Natural killer cell (primary cell): ENCODE measurements at regions not wholly inside any gene's neighbourhood (a gene's known extent, or its start where the extent isn't known, plus 50 kb on each side); places are given as distances from the start of the nearest gene placed in this dataset.

ENCODE experiments used
- ATAC-seq, 3 donors: fragments of 150-1000 bp in 2 of 3; fragments of 200-7000 bp in 1 of 3; cut with Tn5 transposase; 1 replicate in 1 of 3; 2 replicates in 2 of 3; pipeline ENCODE4 v1.10.0; 2021; ENCODE audit warnings: mild to moderate bottlenecking in 2 of 3, moderate library complexity in 2 of 3
- DNase-seq, 2 donors: peaks; one replicate each; pipeline versions ENCODE4 v3.0.0 to v3.0.0-alpha.2; 2013 to 2021; ENCODE audit warnings: mixed read lengths in 1 of 2
- H3K27ac ChIP-seq: one replicate; pipeline ENCODE4 v1.5.1; 2013; ENCODE audit warnings: mild to moderate bottlenecking, low read length
- H3K27me3 ChIP-seq: one replicate; pipeline ENCODE4 v1.6.1; 2013; ENCODE audit warnings: low read length; ENCODE audit not compliant: control insufficient read depth, insufficient read depth
- H3K36me3 ChIP-seq: one replicate; pipeline ENCODE4 v1.6.1; 2013; ENCODE audit warnings: low read length; ENCODE audit not compliant: control insufficient read depth, insufficient read depth
- H3K4me1 ChIP-seq: one replicate; pipeline ENCODE4 v1.6.1; 2013; ENCODE audit warnings: low read length; ENCODE audit not compliant: control insufficient read depth, insufficient read depth
- H3K4me3 ChIP-seq: one replicate; pipeline ENCODE4 v1.5.1; 2013; ENCODE audit warnings: low read length
- H3K9me3 ChIP-seq: one replicate; pipeline ENCODE4 v1.6.1; 2013; ENCODE audit warnings: low read length; ENCODE audit not compliant: control insufficient read depth, insufficient read depth
- H3K27ac Mint-ChIP-seq, 2 donors: one replicate each; pipeline ENCODE4 v1.8.0; 2022; ENCODE audit warnings: mild to moderate bottlenecking in 2 of 2, mixed read lengths in 2 of 2, moderate library complexity in 1 of 2
- H3K27me3 Mint-ChIP-seq, 2 donors: one replicate each; pipeline ENCODE4 v1.8.0; 2022; ENCODE audit warnings: low read depth in 2 of 2, mixed read lengths in 2 of 2
- H3K36me3 Mint-ChIP-seq: one replicate; pipeline ENCODE4 v1.8.0; 2022; ENCODE audit warnings: mixed read lengths
- H3K4me1 Mint-ChIP-seq, 2 donors: one replicate each; pipeline ENCODE4 v1.8.0; 2022; ENCODE audit warnings: mixed read lengths in 2 of 2
- H3K4me3 Mint-ChIP-seq: one replicate; pipeline ENCODE4 v1.8.0; 2022; ENCODE audit warnings: mild to moderate bottlenecking, moderate library complexity, mixed read lengths
- H3K9me3 Mint-ChIP-seq, 2 donors: one replicate each; pipeline ENCODE4 v1.8.0; 2022; ENCODE audit warnings: mixed read lengths in 2 of 2
- WGBS: methylation state at CpG from one replicate; pipeline ENCODE4 v1.1.7; 2013; ENCODE audit warnings: missing lambda C conversion rate; ENCODE audit not compliant: insufficient coverage; 5-methylcytosine and 5-hydroxymethylcytosine counted together
- intact Hi-C: fragments of 100-400 bp; cut with micrococcal nuclease; formaldehyde crosslinking; loops from one replicate; pipeline ENCODE4 v1.14.2; 2022
- TF ChIP-seq, protein P1 (sequence below): fragments of 200-600 bp; IDR thresholded peaks from one replicate; pipeline ENCODE4 v1.8.0; 2022; ENCODE audit warnings: antibody characterized with exemption

DNA sequence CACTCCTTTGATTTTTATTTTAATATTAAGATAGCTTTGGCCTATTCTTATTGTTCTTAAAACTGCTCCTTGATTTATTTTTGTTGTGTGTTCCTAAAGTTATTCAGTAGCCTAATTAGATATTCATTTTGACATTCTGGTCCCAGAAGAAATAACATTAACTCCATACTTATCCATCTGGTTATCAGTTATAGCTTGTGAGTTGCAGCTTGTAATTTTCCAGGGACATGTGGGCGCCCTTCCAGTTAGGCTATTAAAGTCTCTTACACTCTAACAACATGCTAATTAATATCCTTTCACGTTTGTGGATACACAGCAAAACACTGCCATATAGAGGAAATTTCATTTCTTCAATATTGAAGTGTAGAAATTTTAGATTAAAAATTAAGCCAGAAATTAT, 987.5 kb downstream of the HACE1 start:
- no peaks in the 10 kb centered on the region for H3K4me1 Mint-ChIP-seq
- H3K4me3 Mint-ChIP-seq, result no peak overlapping the region
- no peak overlapping the region for H3K27ac Mint-ChIP-seq
- Histone ChIP-seq H3K27ac (no peak overlapping the region), H3K36me3 (no peaks in the 10 kb centered on the region), H3K4me3 (no peak overlapping the region), H3K27me3 (no peaks in the 10 kb centered on the region), H3K4me1 (no peaks in the 10 kb centered on the region), H3K9me3 (peaks cover 3% of the 10 kb centered on the region)
- no peaks in the 10 kb centered on the region for H3K36me3 Mint-ChIP-seq
- WGBS, result 83% methylated on average over 1 of the region's 2 CpGs
- ATAC-seq, result no peak
- intact Hi-C loops, result no loop called here
- no peak for DNase-seq
- TF ChIP-seq, protein P1, sequence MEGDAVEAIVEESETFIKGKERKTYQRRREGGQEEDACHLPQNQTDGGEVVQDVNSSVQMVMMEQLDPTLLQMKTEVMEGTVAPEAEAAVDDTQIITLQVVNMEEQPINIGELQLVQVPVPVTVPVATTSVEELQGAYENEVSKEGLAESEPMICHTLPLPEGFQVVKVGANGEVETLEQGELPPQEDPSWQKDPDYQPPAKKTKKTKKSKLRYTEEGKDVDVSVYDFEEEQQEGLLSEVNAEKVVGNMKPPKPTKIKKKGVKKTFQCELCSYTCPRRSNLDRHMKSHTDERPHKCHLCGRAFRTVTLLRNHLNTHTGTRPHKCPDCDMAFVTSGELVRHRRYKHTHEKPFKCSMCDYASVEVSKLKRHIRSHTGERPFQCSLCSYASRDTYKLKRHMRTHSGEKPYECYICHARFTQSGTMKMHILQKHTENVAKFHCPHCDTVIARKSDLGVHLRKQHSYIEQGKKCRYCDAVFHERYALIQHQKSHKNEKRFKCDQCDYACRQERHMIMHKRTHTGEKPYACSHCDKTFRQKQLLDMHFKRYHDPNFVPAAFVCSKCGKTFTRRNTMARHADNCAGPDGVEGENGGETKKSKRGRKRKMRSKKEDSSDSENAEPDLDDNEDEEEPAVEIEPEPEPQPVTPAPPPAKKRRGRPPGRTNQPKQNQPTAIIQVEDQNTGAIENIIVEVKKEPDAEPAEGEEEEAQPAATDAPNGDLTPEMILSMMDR, result no peak
- peaks cover 14 to 15% of the 10 kb centered on the region in 2 donors for H3K9me3 Mint-ChIP-seq
- H3K27me3 Mint-ChIP-seq, result no peaks in the 10 kb centered on the region

DNA sequence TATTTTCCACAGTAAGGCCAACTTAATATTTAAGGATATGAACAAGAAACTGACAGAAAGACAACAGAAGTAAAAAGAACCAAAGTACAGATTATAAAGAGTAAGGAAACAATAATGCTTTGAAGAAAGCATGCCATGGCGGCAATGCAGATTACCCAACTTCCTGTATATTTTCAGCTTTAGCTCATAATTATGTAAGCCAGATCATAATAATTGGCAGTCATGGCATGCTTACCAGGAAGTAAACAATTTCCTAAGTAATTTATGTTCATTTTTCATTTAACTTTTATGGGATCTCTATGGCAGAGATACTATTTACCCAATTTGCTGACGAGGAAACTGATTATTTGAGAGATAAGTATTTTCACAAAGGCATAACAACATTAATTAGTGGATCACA, 988.7 kb downstream of the HACE1 start:
- H3K4me3 Mint-ChIP-seq, result no peak overlapping the region
- TF ChIP-seq, protein P1, result no peak
- Histone ChIP-seq H3K9me3 (peaks cover 3% of the 10 kb centered on the region), H3K36me3 (no peaks in the 10 kb centered on the region), H3K4me3 (no peak overlapping the region), H3K27ac (no peak overlapping the region), H3K27me3 (no peaks in the 10 kb centered on the region), H3K4me1 (no peaks in the 10 kb centered on the region)
- no peak overlapping the region for H3K27ac Mint-ChIP-seq
- no peaks in the 10 kb centered on the region for H3K4me1 Mint-ChIP-seq
- H3K27me3 Mint-ChIP-seq, result no peaks in the 10 kb centered on the region
- H3K9me3 Mint-ChIP-seq, result peaks cover 10 to 15% of the 10 kb centered on the region in 2 donors
- intact Hi-C loops, result no loop called here
- no peak for DNase-seq
- ATAC-seq, result no peak
- 100% methylated on average over 1 of the region's 2 CpGs for WGBS
- H3K36me3 Mint-ChIP-seq, result no peaks in the 10 kb centered on the region

DNA sequence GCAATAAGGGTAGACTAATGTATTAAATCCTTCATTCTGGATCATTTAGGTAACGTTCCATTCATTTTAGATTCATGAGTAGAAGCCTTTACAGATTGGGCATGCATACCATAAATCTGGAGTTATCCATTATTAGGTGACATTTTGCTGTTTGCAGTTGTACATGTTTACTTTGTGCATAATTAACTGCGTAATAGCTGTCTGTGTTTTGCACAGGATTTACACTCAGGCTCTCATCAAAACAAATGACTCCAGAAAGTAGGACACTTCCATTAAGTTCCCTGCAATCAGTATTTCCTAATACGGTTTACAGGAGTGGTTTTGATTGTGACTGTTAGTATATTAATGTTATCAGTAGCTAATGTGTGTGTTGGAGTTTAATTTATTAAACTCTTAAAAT, 997.4 kb downstream of the HACE1 start:
- no peaks in the 10 kb centered on the region for H3K36me3 ChIP-seq
- Mint-ChIP-seq H3K36me3 (no peaks in the 10 kb centered on the region), H3K27me3 (no peaks in the 10 kb centered on the region), H3K4me3 (no peak overlapping the region), H3K4me1 (no peaks in the 10 kb centered on the region), H3K27ac (no peak overlapping the region), H3K9me3 (peaks cover 2 to 6% of the 10 kb centered on the region in 2 donors)
- no peaks in the 10 kb centered on the region for H3K27me3 ChIP-seq
- DNase-seq (no peak), ATAC-seq (no peak)
- TF ChIP-seq, protein P1, result no peak
- no peaks in the 10 kb centered on the region for H3K9me3 ChIP-seq
- no peak overlapping the region for H3K4me3 ChIP-seq
- H3K27ac ChIP-seq, result no peak overlapping the region
- no peaks in the 10 kb centered on the region for H3K4me1 ChIP-seq
- intact Hi-C loops, result no loop called here
- 72% methylated on average over 2 of the region's 3 CpGs for WGBS

DNA sequence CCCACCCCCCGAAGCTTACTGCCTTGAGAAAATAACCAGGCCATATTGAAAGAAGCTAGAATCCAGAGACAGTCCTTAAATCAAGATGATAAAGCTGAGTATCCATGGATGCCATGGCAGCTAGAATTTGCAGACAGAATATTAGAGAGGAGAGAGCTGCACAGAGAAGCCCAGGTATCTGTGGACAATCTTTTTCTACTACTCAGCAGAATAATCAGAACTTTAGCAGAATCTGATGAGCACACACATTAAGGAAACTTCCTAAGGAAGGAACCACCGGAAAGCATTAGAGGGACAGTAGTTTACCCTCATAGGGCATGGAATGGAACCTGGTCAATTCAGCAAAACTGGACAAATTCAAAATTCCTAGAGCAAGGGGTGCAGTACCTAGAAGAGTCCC, 1001.7 kb downstream of the HACE1 start:
- WGBS, result 88% methylated on average over 1 of the region's 2 CpGs
- intact Hi-C loops, result no loop called here

More for the DNA sequence above, 1001.7 kb downstream of the HACE1 start:
- ATAC-seq, result no peak
- no peak for DNase-seq
- Mint-ChIP-seq H3K4me3 (no peak overlapping the region), H3K4me1 (no peaks in the 10 kb centered on the region), H3K27ac (no peak overlapping the region), H3K9me3 (peaks cover 5 to 14% of the 10 kb centered on the region in 2 donors), H3K36me3 (no peaks in the 10 kb centered on the region), H3K27me3 (no peaks in the 10 kb centered on the region)
- Histone ChIP-seq H3K27me3 (no peaks in the 10 kb centered on the region), H3K27ac (no peak overlapping the region), H3K4me3 (no peak overlapping the region), H3K4me1 (no peaks in the 10 kb centered on the region), H3K36me3 (no peaks in the 10 kb centered on the region), H3K9me3 (no peaks in the 10 kb centered on the region)
- TF ChIP-seq, protein P1, result no peak
